Activated CD4-positive, alpha-beta T cell treated with anti-CD3 and anti-CD28 coated beads, Interleukin-2, amount 10 ng/mL, durations not matched to agents 24 days and 14 days (primary cell): ENCODE measurements at regions not wholly inside any gene's neighbourhood (a gene's known extent, or its start where the extent isn't known, plus 50 kb on each side); places are given as distances from the start of the nearest gene placed in this dataset.

ENCODE experiments used
- DNase-seq: peaks from one replicate; pipeline ENCODE4 v3.0.0; 2022
- H3K27ac Mint-ChIP-seq: one replicate; pipeline ENCODE4 v1.8.0; 2022; ENCODE audit warnings: mild to moderate bottlenecking, mixed read lengths
- H3K27me3 Mint-ChIP-seq: one replicate; pipeline ENCODE4 v1.8.0; 2022; ENCODE audit warnings: mixed read lengths
- H3K36me3 Mint-ChIP-seq: one replicate; pipeline ENCODE4 v1.8.0; 2022; ENCODE audit warnings: low read depth, mild to moderate bottlenecking, mixed read lengths
- H3K4me1 Mint-ChIP-seq: one replicate; pipeline ENCODE4 v1.8.0; 2021; ENCODE audit warnings: mixed read lengths
- H3K4me3 Mint-ChIP-seq: one replicate; pipeline ENCODE4 v1.8.0; 2022; ENCODE audit warnings: mild to moderate bottlenecking, moderate library complexity, mixed read lengths
- H3K9me3 Mint-ChIP-seq: one replicate; pipeline ENCODE4 v1.8.0; 2021; ENCODE audit warnings: mixed read lengths
- intact Hi-C: fragments of 100-400 bp; cut with micrococcal nuclease; formaldehyde crosslinking; loops from one replicate; pipeline ENCODE4 v1.15.1; 2023

DNA sequence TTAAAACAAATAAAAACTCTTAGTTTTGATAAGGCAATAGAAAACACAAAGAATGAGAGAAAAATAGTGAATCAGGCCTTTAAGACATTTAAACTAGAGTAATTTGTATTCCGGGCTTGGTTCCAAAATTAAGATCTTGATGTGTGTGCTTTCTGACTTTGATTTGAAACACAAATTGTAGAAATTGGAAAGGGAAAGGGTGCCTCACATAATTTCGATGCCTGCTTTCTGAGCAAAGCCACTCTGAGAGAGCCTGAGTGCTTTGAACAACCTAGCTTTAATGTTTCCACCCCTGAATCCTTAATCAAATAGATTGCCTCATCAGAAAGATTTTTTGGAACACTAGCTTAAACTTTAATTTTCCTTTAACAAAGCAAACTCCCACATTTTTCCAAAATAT is 666.8 kb downstream of the PCDH18 start:
- H3K9me3 Mint-ChIP-seq = no peaks in the 10 kb centered on the region
- no peaks in the 10 kb centered on the region for H3K4me1 Mint-ChIP-seq
- H3K27me3 Mint-ChIP-seq = no peaks in the 10 kb centered on the region
- DNase-seq = no peak
- intact Hi-C loops = loop anchor here (10.0 kb wide), 1 partner anchor 1491 kb away; no protein-coding TSS in a partner anchor
- H3K4me3 Mint-ChIP-seq = no peak overlapping the region
- H3K36me3 Mint-ChIP-seq = no peaks in the 10 kb centered on the region
- no peak overlapping the region for H3K27ac Mint-ChIP-seq

DNA sequence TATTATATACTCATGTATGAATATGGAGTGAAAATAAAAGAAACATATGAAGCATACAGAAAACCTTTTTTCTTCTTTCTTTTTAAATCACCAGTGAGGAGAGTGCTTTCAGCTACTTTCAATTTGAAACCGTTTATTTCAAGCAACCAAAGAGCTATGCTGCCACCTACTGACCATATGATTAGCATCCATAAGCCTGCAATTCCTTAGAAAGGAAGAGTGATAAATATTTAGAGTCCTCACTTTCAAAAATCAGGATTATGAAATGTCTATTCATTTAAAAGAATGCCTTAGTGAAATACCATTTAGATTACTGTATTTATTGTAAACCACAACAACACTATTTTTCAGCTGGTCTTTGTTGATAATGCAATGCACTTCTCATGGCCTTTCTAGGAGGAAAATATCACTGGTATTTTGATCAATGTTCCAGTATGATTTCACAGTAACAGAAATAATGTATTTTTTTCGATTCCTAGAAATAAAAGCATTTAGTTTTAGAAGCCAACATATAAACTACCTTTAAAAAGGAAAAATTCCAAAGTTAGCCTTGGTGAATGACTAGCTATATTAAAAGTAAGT is 667.6 kb downstream of the PCDH18 start:
- Mint-ChIP-seq H3K27me3 (no peaks in the 10 kb centered on the region), H3K9me3 (no peaks in the 10 kb centered on the region), H3K4me3 (no peak overlapping the region), H3K4me1 (no peaks in the 10 kb centered on the region), H3K27ac (no peak overlapping the region), H3K36me3 (no peaks in the 10 kb centered on the region)
- DNase-seq = peak; percentile 77
- intact Hi-C loops = loop anchor here (10.0 kb wide), 1 partner anchor 1490 kb away; no protein-coding TSS in a partner anchor

DNA sequence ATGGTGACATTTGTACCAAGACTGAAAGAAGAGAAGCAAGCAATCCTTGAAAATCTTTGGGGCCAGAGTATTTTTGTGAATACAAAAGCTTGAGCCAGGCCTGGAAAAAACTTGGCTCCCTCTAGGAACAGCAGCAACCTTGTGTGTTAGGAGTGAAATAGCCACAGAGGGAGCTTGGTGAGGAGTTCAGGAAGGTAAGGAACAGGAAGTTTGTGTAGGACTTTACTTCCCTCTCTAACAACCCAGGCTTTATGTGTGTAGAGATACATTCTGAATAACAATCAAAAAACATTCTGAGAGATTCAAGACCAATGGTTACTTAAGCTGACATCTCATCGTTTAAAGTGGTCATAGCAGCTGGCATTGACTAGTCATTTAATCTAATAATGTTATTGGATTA is 668.5 kb downstream of the PCDH18 start:
- no peaks in the 10 kb centered on the region for H3K4me1 Mint-ChIP-seq
- H3K27me3 Mint-ChIP-seq = no peaks in the 10 kb centered on the region
- no peaks in the 10 kb centered on the region for H3K9me3 Mint-ChIP-seq

DNA sequence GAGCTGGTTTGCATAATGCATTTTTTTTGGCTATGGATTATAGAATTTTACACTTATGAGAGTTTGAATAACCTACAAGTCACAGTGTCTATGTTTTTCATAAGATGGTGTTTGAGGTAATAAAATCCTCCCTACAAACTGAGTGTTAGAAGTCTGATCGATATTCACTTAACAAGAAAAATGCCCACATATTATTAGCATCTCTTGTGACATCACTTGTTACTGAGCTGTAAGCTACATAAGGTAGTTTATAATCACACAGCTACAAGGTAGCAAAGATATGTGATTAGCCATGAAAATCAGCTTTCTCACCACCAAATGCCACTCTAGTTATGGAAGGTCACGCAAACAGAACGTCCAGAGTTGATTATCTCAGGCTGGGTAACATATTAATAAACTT is 669.6 kb downstream of the PCDH18 start:
- H3K27ac Mint-ChIP-seq = no peak overlapping the region
- intact Hi-C loops = loop anchor here (10.0 kb wide), 1 partner anchor 1488 kb away; no protein-coding TSS in a partner anchor
- no peaks in the 10 kb centered on the region for H3K9me3 Mint-ChIP-seq
- DNase-seq = no peak
- no peaks in the 10 kb centered on the region for H3K4me1 Mint-ChIP-seq
- H3K36me3 Mint-ChIP-seq = no peaks in the 10 kb centered on the region
- no peaks in the 10 kb centered on the region for H3K27me3 Mint-ChIP-seq
- H3K4me3 Mint-ChIP-seq = no peak overlapping the region

More for the DNA sequence above, 668.5 kb downstream of the PCDH18 start:
- Mint-ChIP-seq H3K36me3 (no peaks in the 10 kb centered on the region), H3K4me3 (no peak overlapping the region), H3K27ac (no peak overlapping the region)
- DNase-seq = no peak
- intact Hi-C loops = loop anchor here (10.0 kb wide), 1 partner anchor 1489 kb away; no protein-coding TSS in a partner anchor

DNA sequence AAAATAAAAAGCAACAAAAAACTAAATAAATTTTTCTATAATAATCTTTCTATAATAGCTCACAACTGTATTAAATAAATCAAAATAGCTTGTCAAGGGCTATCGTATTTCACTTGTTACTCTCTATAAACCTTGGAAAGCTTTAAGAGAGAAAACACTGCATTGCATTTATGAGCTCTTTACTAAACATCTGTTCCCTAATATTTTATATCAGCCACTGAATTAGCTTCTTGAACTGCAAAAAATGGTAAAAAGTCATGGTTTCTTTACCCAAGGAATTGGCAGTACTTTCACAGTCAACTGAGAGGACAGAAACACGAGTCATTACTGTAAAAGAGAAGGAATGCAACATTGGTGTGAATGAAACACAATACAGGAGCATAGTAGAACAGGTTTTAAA is 671.2 kb downstream of the PCDH18 start:
- Mint-ChIP-seq H3K4me1 (no peaks in the 10 kb centered on the region), H3K4me3 (no peak overlapping the region), H3K27ac (no peak overlapping the region), H3K36me3 (no peaks in the 10 kb centered on the region), H3K27me3 (no peaks in the 10 kb centered on the region), H3K9me3 (no peaks in the 10 kb centered on the region)
- no peak for DNase-seq
- intact Hi-C loops = loop anchor here (10.0 kb wide), 1 partner anchor 1486 kb away; no protein-coding TSS in a partner anchor

DNA sequence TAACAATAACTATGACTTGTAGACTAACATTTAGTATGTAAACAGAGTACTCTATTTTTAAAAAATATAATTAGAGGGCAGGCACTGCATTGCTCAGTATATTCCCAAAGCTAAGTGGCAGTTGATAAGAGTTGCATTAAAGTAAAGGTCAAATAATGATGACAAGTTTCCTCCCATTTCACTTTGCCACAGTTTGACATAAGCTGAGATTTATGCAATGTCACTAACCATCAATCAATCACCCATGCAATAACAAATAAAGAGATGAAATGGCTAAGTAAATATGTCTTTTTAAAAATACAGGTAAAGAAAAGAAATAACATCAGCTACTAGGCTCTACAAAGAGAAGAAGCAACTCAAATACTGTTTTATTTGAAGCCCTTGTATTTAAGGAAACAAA is 673.4 kb downstream of the PCDH18 start:
- H3K27ac Mint-ChIP-seq = no peak overlapping the region
- no peak for DNase-seq

DNA sequence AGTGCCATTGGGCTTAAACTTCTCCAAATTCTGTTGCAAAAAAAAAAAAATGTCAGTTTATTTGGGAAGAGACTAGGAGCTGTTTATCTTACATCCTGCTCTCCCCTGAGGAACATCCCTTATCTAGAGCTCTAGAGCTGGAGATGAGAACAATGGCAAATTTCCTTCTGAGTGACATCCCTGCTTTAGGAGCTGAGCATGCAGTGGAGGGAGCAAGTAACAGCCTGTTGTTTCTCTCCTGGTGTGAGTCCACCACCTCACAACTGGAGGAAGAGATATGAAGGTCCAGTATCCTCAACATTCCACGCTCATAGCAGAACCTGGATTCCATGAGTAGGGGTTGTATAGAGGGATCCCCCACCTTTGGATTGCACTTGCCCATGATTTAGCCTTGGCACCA is 676.4 kb downstream of the PCDH18 start:
- Mint-ChIP-seq H3K4me3 (no peak overlapping the region), H3K27me3 (no peaks in the 10 kb centered on the region), H3K27ac (no peak overlapping the region), H3K36me3 (no peaks in the 10 kb centered on the region), H3K9me3 (no peaks in the 10 kb centered on the region), H3K4me1 (no peaks in the 10 kb centered on the region)
- DNase-seq = no peak
- intact Hi-C loops = no loop called here

More for the DNA sequence above, 673.4 kb downstream of the PCDH18 start:
- Mint-ChIP-seq H3K27me3 (no peaks in the 10 kb centered on the region), H3K4me1 (no peaks in the 10 kb centered on the region), H3K4me3 (no peak overlapping the region), H3K36me3 (no peaks in the 10 kb centered on the region), H3K9me3 (no peaks in the 10 kb centered on the region)
- intact Hi-C loops = no loop called here

DNA sequence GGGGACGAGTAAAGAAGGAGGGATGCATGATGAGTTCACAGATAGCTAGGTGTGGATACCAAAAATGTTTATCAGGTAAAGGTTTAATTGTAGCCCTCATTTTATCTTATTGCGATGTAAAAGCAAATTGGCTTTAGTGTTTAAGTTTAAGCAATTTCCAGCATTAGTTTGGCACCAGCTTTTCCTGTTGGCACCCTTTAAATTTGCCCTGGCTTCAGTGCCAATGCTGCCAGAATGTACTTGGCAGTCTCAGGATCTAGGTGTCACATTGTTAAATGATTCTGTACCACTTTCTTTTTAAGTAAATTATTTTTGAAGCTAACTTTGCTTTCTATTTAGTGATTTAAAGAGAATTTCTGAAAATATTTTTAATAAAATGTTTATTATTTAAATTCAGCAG is 681.8 kb downstream of the PCDH18 start:
- H3K4me1 Mint-ChIP-seq = no peaks in the 10 kb centered on the region
- H3K27ac Mint-ChIP-seq = no peak overlapping the region
- no peak overlapping the region for H3K4me3 Mint-ChIP-seq
- intact Hi-C loops = no loop called here
- no peak for DNase-seq
- H3K36me3 Mint-ChIP-seq = no peaks in the 10 kb centered on the region
- no peaks in the 10 kb centered on the region for H3K27me3 Mint-ChIP-seq
- H3K9me3 Mint-ChIP-seq = peaks cover 7% of the 10 kb centered on the region

DNA sequence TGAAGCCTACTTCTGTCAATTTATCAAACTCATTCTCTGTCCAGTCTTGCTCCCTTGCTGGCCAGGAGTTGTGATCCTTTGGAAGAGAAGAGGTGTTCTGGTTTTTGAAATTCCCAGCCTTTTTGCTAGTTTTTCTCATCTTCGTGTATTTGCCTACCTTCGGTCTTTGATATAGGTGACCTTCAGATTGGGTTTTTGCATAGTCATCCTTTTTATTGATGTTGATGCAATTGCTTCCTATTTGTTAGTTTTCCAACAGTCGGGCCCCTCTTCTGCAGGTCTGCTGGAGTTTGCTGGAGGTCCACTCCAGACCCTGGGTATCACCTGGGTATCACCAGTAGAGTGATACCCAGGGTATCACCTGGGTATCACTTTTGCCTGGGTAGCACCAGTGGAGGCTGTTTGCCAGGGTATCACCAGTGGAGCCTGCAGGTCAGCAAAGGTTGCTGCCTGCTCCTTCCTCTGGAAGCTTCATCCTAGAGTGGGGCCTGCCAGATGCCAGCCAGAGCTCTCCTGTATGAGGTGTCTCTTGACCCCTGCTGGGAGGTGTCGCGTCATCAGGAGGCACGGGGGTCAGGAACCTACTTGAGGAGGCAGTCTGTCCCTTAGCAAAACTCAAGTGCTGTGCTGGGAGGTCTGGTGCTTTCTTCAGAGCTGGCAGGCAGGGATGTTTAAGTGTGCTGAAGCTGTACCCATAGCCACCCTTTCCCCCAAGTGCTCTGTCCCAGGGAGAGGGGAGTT is 684.2 kb downstream of the PCDH18 start:
- no peaks in the 10 kb centered on the region for H3K4me1 Mint-ChIP-seq
- intact Hi-C loops = no loop called here
- H3K27me3 Mint-ChIP-seq = no peaks in the 10 kb centered on the region
- H3K9me3 Mint-ChIP-seq = peaks cover 11% of the 10 kb centered on the region
- DNase-seq = no peak
- H3K36me3 Mint-ChIP-seq = no peaks in the 10 kb centered on the region
- H3K4me3 Mint-ChIP-seq = no peak overlapping the region
- no peak overlapping the region for H3K27ac Mint-ChIP-seq

DNA sequence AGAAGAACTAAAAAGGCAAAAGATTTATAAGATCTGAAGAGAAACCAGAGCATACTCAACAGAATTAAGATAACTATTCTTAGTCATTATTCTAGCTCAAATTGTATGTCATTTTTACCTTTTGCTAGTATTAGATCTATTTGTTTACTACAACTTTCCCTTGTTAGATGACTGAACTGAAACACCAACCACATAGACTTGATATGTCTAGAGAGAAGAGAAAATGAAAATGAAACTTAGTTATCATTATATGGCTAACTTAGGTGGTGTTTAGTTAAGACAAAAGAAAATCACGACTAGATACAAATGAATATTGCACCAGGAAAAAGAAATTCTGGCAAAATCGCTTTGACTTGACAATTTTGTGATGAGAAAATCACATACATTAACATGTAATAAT is 690.8 kb downstream of the PCDH18 start:
- intact Hi-C loops = no loop called here
- DNase-seq = no peak
- no peaks in the 10 kb centered on the region for H3K27me3 Mint-ChIP-seq
- no peak overlapping the region for H3K4me3 Mint-ChIP-seq
- peaks cover 6% of the 10 kb centered on the region for H3K9me3 Mint-ChIP-seq
- H3K4me1 Mint-ChIP-seq = no peaks in the 10 kb centered on the region
- no peak overlapping the region for H3K27ac Mint-ChIP-seq
- H3K36me3 Mint-ChIP-seq = no peaks in the 10 kb centered on the region

DNA sequence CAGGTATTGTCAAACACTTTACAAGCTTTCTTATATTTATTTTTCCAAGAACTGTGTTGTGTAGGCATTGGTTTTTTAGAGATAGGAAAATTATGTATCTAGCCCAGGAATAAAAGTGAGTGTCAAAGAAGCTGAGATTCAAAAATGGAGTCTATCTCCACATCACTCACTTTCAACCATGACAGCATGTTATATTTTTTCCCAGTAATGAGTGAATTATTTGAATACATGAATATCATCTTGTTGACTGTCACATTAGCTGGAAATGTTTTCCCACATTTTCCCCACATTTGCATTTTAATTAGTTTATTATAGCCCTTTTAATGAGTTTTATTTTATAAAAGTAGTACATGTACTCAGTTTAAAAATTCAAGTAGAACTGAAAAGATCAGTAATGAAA is 693.7 kb downstream of the PCDH18 start:
- no peaks in the 10 kb centered on the region for H3K36me3 Mint-ChIP-seq
- no peak overlapping the region for H3K27ac Mint-ChIP-seq
- no peaks in the 10 kb centered on the region for H3K4me1 Mint-ChIP-seq
- no peak overlapping the region for H3K4me3 Mint-ChIP-seq
- no peaks in the 10 kb centered on the region for H3K27me3 Mint-ChIP-seq
- peaks cover 3% of the 10 kb centered on the region for H3K9me3 Mint-ChIP-seq
- no peak for DNase-seq
- intact Hi-C loops = no loop called here

DNA sequence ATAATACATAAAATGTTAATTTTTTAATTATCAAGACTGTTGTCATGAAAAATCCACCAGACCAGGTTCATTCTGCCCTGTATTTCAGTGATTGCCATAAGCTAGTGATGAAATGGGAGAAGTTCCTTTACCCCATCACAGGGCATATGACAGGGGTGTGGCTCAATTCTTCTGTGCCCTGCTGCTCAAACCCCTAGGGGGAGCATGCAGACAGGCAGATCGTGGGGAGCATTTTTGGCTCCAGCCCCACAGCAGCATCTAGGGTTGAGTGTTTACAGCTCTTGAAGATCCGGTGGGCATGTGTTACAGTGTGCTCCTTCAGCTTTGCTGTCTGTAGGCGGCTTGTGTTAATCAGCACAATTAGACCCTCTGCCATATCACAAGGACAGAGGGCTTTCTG is 700.7 kb downstream of the PCDH18 start:
- no peak overlapping the region for H3K27ac Mint-ChIP-seq
- H3K4me1 Mint-ChIP-seq = no peaks in the 10 kb centered on the region
- H3K36me3 Mint-ChIP-seq = no peaks in the 10 kb centered on the region
- intact Hi-C loops = no loop called here
- H3K9me3 Mint-ChIP-seq = no peaks in the 10 kb centered on the region
- no peak for DNase-seq
- H3K4me3 Mint-ChIP-seq = no peak overlapping the region
- no peaks in the 10 kb centered on the region for H3K27me3 Mint-ChIP-seq

DNA sequence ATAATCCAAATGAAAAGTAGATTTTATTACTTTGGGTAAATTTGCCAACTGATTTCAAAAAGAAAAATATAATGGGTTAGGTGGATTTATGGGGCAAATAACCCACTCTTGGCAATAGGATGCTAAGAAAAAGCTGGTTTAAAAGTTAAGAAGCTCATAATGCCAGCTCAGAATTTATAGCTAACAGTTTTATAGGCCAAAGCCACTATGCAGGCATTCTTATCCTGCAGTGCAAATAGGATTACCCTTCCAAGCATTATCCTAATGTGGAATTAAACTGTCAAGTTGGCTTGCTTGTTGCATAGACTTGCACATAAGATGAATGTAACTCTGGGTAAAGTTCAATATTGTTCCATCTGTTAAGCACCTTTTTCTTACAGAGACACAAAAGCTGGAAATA is 703.0 kb downstream of the PCDH18 start:
- H3K9me3 Mint-ChIP-seq = no peaks in the 10 kb centered on the region
- no peak overlapping the region for H3K4me3 Mint-ChIP-seq
- DNase-seq = no peak
- no peaks in the 10 kb centered on the region for H3K4me1 Mint-ChIP-seq
- H3K36me3 Mint-ChIP-seq = no peaks in the 10 kb centered on the region
- no peaks in the 10 kb centered on the region for H3K27me3 Mint-ChIP-seq
- H3K27ac Mint-ChIP-seq = no peak overlapping the region
- intact Hi-C loops = no loop called here

DNA sequence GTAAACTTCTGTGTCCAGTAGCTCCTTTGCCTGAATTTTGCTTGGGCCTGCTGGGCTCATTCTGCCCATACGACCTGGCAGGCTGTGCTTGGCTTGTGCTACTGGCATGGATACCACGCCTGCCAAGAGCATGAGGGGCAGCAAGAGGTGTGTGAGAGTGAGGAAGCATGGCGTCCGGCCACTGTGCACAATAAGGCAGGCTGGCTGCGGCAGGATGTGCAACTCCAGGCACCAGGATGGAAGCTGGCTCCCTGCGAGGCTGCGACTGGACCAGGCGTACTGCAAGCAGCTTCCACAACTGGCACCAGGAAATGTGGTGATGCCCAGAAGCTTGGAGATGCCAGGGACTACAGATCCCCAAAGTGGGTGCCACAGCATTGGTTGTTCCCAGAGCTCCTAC is 709.3 kb downstream of the PCDH18 start:
- Mint-ChIP-seq H3K36me3 (no peaks in the 10 kb centered on the region), H3K4me3 (no peak overlapping the region), H3K9me3 (no peaks in the 10 kb centered on the region), H3K27me3 (no peaks in the 10 kb centered on the region), H3K27ac (no peak overlapping the region), H3K4me1 (no peaks in the 10 kb centered on the region)
- intact Hi-C loops = no loop called here
- no peak for DNase-seq
